K562 (cell line): ENCODE measurements at regions not wholly inside any gene's neighbourhood (a gene's known extent, or its start where the extent isn't known, plus 50 kb on each side); places are given as distances from the start of the nearest gene placed in this dataset.
A peak's percentile ranks its signal among the peaks of the same experiment; 100 is the strongest.

Source experiments
- ATAC-seq: fragments of 200-7000 bp; cut with Tn5 transposase; 3 replicates; pipeline ENCODE4 v1.9.1; 2020; ENCODE audit warnings: moderate library complexity
- BruUV-seq: library from RNA; stranded (reverse); fragments of 400-500 nt; replicated peaks from 2 replicates; lab custom pipeline; 2021; lab: Mats Ljungman, UMichigan
- CTCF ChIA-PET: fragments of 300-600 bp; formaldehyde crosslinking; extraction: SDS; loops from one replicate; lab custom pipeline; 2021; ENCODE audit warnings: low intra/inter-chr PET ratio; lab: Yijun Ruan, JAX
- POLR2A ChIA-PET: fragments of 300-600, 350-650 bp; sonication (Branson Sonifier 250); formaldehyde crosslinking; extraction: SDS; loops from one replicate; lab custom pipeline; 2021; ENCODE audit warnings: antibody characterized with exemption, inconsistent platforms; lab: Yijun Ruan, JAX
- DNase-seq, 4 experiments: peaks; one replicate each; pipeline versions ENCODE4 v3.0.0 to v3.0.0-alpha.2; 2011 to 2018; ENCODE audit warnings: low spot score in 3 of 4, mixed read lengths in 3 of 4; ENCODE audit errors: extremely low read depth in 1 of 4
- FAIRE-seq: peaks from 2 replicates; lab custom pipeline; 2011; peaks lifted over from hg19 to GRCh38; lab: Jason Lieb, UNC
- H2AFZ ChIP-seq: 2 replicates; pipeline ENCODE4 v1.6.0; 2011; ENCODE audit warnings: low read depth, low read length, control low read depth, inconsistent platforms
- H3K27ac ChIP-seq: fragments of 200-600 bp; 3 replicates; pipeline ENCODE4 v1.8.0; 2011; ENCODE audit warnings: low read depth, mild to moderate bottlenecking, control low read depth, inconsistent platforms, low read length, moderate library complexity, mixed read lengths; ENCODE audit errors: extremely low read depth
- H3K27me3 ChIP-seq, 2 experiments: fragments of 300-600 bp in 1 of 2; 2 replicates in 1 of 2; 3 replicates in 1 of 2; pipeline versions ENCODE4 v1.6.0 to v1.8.0; 2011; ENCODE audit warnings: inconsistent platforms in 2 of 2, low read length in 2 of 2, mild to moderate bottlenecking in 1 of 2, mixed read lengths in 1 of 2, moderate library complexity in 1 of 2; ENCODE audit not compliant: control insufficient read depth in 2 of 2, insufficient read depth in 2 of 2
- H3K36me3 ChIP-seq: fragments of 300-600 bp; 3 replicates; pipeline ENCODE4 v1.8.0; 2011; ENCODE audit warnings: mild to moderate bottlenecking, low read length, inconsistent platforms; ENCODE audit not compliant: control insufficient read depth, insufficient read depth
- H3K4me1 ChIP-seq, 2 experiments: fragments of 200-600 bp in 1 of 2; replicated peaks in 1 of 2; 2 replicates in 1 of 2; 3 replicates in 1 of 2; pipeline versions ENCODE4 v1.5.1 to v1.8.0; 2011; ENCODE audit warnings: inconsistent platforms in 2 of 2, low read length in 2 of 2, mild to moderate bottlenecking in 1 of 2, mixed read lengths in 1 of 2, moderate library complexity in 1 of 2; ENCODE audit not compliant: control insufficient read depth in 2 of 2, insufficient read depth in 2 of 2
- H3K4me2 ChIP-seq: 2 replicates; pipeline ENCODE4 v1.6.1; 2011; ENCODE audit warnings: low read length, control low read depth, inconsistent platforms, mixed read lengths; ENCODE audit not compliant: insufficient read depth
- H3K4me3 ChIP-seq: fragments of 200-600 bp; sonication (generic), shearing (Covaris generic); 2 replicates; pipeline ENCODE4 v1.5.1; 2016; ENCODE audit warnings: control low read depth, inconsistent platforms
- H3K79me2 ChIP-seq: fragments of 200-600 bp; 3 replicates; pipeline ENCODE4 v1.8.0; 2011; ENCODE audit warnings: low read length, inconsistent platforms; ENCODE audit not compliant: control insufficient read depth, insufficient read depth
- H3K9ac ChIP-seq, 2 experiments: 2 replicates each; pipeline versions ENCODE4 v1.6.0 to v1.6.1; 2011; ENCODE audit warnings: low read depth in 2 of 2, low read length in 2 of 2, control low read depth in 1 of 2, inconsistent platforms in 1 of 2, mild to moderate bottlenecking in 1 of 2, mixed read lengths in 1 of 2; ENCODE audit not compliant: insufficient read depth in 1 of 2
- H3K9me1 ChIP-seq: one replicate; pipeline ENCODE4 v1.6.0; 2011; ENCODE audit warnings: inconsistent platforms, mild to moderate bottlenecking, low read length, moderate library complexity; ENCODE audit not compliant: control insufficient read depth, insufficient read depth
- H3K9me3 ChIP-seq: replicated peaks from 2 replicates; pipeline ENCODE4 v1.5.1; 2011; ENCODE audit warnings: low read depth, low read length, inconsistent platforms; ENCODE audit not compliant: control insufficient read depth, insufficient read depth
- H4K20me1 ChIP-seq: replicated peaks from 2 replicates; pipeline ENCODE4 v1.6.1; 2011; ENCODE audit warnings: low read length, inconsistent platforms, mixed read lengths; ENCODE audit not compliant: control insufficient read depth, insufficient read depth
- CBX2 ChIP-seq: fragments of 200-600 bp; sonication (generic); IDR thresholded peaks from one replicate; pipeline ENCODE4 v1.6.1; 2012; ENCODE audit warnings: mild to moderate bottlenecking, low read length, inconsistent platforms; ENCODE audit not compliant: insufficient read depth, poor library complexity, severe bottlenecking
- NR3C1 ChIP-seq: sonication (generic); formaldehyde crosslinking; IDR thresholded peaks from 2 replicates; pipeline ENCODE4 v1.8.1; 2022; ENCODE audit warnings: missing genetic modification reagents
- SP1 ChIP-seq: sonication (generic); formaldehyde crosslinking; IDR thresholded peaks from 2 replicates; pipeline ENCODE4 v1.8.1; 2022; ENCODE audit warnings: mild to moderate bottlenecking, missing genetic modification reagents
- ZNF134 ChIP-seq: fragments of 250-450 bp; sonication (Bioruptor Pico); conservative IDR thresholded peaks from 2 replicates; pipeline ENCODE4 v1.4.0; 2020
- ZNF217 ChIP-seq: sonication (generic); formaldehyde crosslinking; IDR thresholded peaks from 2 replicates; pipeline ENCODE4 v1.8.0; 2022; ENCODE audit warnings: mild to moderate bottlenecking, missing genetic modification reagents
- ZNF561 ChIP-seq: fragments of 450-650 bp; formaldehyde crosslinking; conservative IDR thresholded peaks from 2 replicates; pipeline ENCODE4 v1.4.0; 2020; ENCODE audit warnings: mild to moderate bottlenecking, moderate library complexity
- WGBS: fragments of 100-300 bp; shearing (Covaris generic); methylation state at CpG from one replicate; pipeline ENCODE4 v1.1.6; 2016; ENCODE audit warnings: low coverage, mixed read lengths; ENCODE audit not compliant: insufficient coverage; ENCODE audit errors: missing lambda C conversion rate; 5-methylcytosine and 5-hydroxymethylcytosine counted together
- in situ Hi-C: fragments of 300-500 bp; cut with MboI; formaldehyde crosslinking; loops from 4 replicates; pipeline ENCODE4 v1.15.0; 2018; ENCODE audit warnings: inconsistent platforms, mixed read lengths
- intact Hi-C: fragments of 100-400 bp; cut with micrococcal nuclease; formaldehyde crosslinking; loops from 2 replicates; pipeline ENCODE4 v1.14.2; 2022
- TF ChIP-seq, protein P1 (sequence below): sonication (generic); formaldehyde crosslinking; IDR thresholded peaks from 2 replicates; pipeline ENCODE4 v1.8.1; 2023; ENCODE audit warnings: missing genetic modification reagents, mild to moderate bottlenecking, borderline replicate concordance

DNA sequence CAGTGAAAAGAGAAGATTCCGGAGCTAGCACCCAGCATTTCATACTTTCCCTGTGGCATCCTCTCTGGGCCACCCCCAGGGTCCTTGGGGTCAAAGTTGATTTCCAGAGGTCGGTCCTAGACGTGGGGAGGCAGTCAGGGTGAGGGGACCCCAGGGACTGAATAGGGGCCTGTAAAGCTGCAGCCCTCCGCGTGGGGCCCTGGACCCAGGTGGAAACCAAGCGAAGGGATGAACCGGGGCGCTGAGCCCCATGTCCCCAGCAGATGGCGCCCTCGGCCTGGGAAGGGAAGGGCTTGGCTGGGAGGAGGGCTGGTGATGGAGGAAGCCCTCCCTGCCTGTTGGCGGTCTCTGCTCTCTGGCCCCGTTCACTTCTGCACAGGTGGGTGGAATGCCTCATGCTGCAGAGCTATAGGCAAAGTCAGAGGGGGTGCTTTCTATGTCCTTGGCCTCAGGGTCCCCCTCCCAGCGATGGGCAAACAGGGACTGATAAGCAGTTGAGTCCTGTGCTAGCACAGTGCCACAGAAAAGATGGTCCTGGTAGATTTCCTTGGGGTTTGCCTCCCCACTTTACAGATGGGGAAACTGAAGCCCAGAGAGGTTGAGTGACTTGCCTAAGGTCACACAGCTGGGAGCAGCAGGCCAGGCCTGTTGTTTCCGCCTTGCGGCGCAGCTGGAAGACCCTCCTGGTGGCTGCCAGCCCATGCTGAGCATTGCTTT lies 163.4 kb upstream of the CIBAR2 start (continued):
- TF ChIP-seq SP1 (CRISPR knock-in tag) (peak; percentile 58; the same call in 1 of the 2 replicates), ZNF217 (CRISPR knock-in tag) (no peak), ZNF561 (CRISPR knock-in tag) (no peak), CBX2 (no peak)

DNA sequence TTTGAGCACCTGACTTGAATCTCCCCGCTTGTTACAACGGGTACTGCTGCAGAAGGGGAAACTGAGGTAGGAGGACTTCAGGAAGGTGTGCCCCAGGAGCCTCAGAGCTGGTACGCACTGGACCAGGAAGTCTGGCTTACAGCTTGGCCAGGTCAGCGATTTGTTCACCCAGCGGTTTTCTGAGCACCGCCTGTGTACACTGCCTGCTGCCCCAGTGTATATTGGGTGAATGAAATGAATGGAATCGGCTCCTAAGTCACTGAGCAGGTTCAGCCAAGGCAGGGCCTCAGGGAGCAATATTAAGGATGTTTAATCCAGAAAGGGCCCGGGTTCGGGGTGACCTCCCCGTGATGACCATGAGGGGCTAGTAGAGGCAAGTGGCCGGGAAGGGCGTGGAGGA lies 164.0 kb upstream of the CIBAR2 start:
- Histone ChIP-seq H3K27me3 (no peaks in the 10 kb centered on the region), H3K27ac (no peak overlapping the region), H3K36me3 (no peaks in the 10 kb centered on the region), H3K4me3 (no peak overlapping the region), H3K4me2 (no peak overlapping the region), H4K20me1 (peaks cover 37% of the 10 kb centered on the region), H3K79me2 (peaks cover 5% of the 10 kb centered on the region; the same call in 1 of the 3 replicates), H2AFZ (no peak overlapping the region), H3K4me1 (peaks cover 10 to 46% of the 10 kb centered on the region in 2 experiments), H3K9ac (peak overlapping the region in 1 of 2 experiments; percentile 10; a peak in 1 of 4 replicates), H3K9me3 (no peaks in the 10 kb centered on the region), H3K9me1 (no peaks in the 10 kb centered on the region)
- no TSS peak for BruUV-seq
- no peak for DNase-seq
- in situ Hi-C loops (no loop called here), intact Hi-C loops (no loop called here)
- POLR2A ChIA-PET = interaction anchor here (0.6 kb wide), 1 partner anchor 104 kb away, joined by 3 read pairs; no protein-coding TSS in a partner anchor
- ATAC-seq = no peak
- CTCF ChIA-PET = interaction anchor here (0.6 to 1.7 kb wide), 6 partner anchors 47 to 442 kb away, joined by 3 to 7 read pairs (median 4); no protein-coding TSS in a partner anchor
- FAIRE-seq = peak; percentile 56
- TF ChIP-seq ZNF134 (CRISPR knock-in tag) = no peak
- TF ChIP-seq, protein P1, sequence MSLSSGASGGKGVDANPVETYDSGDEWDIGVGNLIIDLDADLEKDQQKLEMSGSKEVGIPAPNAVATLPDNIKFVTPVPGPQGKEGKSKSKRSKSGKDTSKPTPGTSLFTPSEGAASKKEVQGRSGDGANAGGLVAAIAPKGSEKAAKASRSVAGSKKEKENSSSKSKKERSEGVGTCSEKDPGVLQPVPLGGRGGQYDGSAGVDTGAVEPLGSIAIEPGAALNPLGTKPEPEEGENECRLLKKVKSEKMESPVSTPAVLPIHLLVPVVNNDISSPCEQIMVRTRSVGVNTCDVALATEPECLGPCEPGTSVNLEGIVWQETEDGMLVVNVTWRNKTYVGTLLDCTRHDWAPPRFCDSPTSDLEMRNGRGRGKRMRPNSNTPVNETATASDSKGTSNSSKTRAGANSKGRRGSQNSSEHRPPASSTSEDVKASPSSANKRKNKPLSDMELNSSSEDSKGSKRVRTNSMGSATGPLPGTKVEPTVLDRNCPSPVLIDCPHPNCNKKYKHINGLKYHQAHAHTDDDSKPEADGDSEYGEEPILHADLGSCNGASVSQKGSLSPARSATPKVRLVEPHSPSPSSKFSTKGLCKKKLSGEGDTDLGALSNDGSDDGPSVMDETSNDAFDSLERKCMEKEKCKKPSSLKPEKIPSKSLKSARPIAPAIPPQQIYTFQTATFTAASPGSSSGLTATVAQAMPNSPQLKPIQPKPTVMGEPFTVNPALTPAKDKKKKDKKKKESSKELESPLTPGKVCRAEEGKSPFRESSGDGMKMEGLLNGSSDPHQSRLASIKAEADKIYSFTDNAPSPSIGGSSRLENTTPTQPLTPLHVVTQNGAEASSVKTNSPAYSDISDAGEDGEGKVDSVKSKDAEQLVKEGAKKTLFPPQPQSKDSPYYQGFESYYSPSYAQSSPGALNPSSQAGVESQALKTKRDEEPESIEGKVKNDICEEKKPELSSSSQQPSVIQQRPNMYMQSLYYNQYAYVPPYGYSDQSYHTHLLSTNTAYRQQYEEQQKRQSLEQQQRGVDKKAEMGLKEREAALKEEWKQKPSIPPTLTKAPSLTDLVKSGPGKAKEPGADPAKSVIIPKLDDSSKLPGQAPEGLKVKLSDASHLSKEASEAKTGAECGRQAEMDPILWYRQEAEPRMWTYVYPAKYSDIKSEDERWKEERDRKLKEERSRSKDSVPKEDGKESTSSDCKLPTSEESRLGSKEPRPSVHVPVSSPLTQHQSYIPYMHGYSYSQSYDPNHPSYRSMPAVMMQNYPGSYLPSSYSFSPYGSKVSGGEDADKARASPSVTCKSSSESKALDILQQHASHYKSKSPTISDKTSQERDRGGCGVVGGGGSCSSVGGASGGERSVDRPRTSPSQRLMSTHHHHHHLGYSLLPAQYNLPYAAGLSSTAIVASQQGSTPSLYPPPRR (CRISPR knock-in tag) = 0 out of 2 replicates have a peak, but pooled peaks have one; percentile 2
- TF ChIP-seq NR3C1 (CRISPR knock-in tag) = peak; percentile 21; the same call in 1 of the 2 replicates
- 63% methylated on average over 12 of the region's 12 CpGs for WGBS
